ENCODE measurements at regions not wholly inside any gene's neighbourhood (a gene's known extent, or its start where the extent isn't known, plus 50 kb on each side); places are given as distances from the start of the nearest gene placed in this dataset.

- DNase-seq (ENCODE audit: extremely low read depth, low read depth) = no peak
- TF ChIP-seq CTCF (IDR thresholded peaks at IDR 0.05; ENCODE audit: low read depth, low read length) = no peak
These were observed 253.9 kb downstream of the SPATA31D1 start for GRCh38 chr9:82242285-82242963.

GRCh38 chr9:82247318-82247717 lies 258.7 kb downstream of the SPATA31D1 start:
- no peak for DNase-seq (ENCODE audit: extremely low read depth, low read depth)
- no peak for TF ChIP-seq CTCF (IDR thresholded peaks at IDR 0.05; ENCODE audit: low read depth, low read length)

- DNase-seq (ENCODE audit: extremely low read depth, low read depth) = no peak
- TF ChIP-seq CTCF (IDR thresholded peaks at IDR 0.05; ENCODE audit: low read depth, low read length) = no peak
These were observed 263.5 kb downstream of the SPATA31D1 start for GRCh38 chr9:82252116-82252515.

GRCh38 chr9:82254646-82255367 lies 266.2 kb downstream of the SPATA31D1 start:
- TF ChIP-seq CTCF (IDR thresholded peaks at IDR 0.05; ENCODE audit: low read depth, low read length) = no peak
- no peak for DNase-seq (ENCODE audit: extremely low read depth, low read depth)

- DNase-seq (ENCODE audit: extremely low read depth, low read depth) = no peak
- no peak for TF ChIP-seq CTCF (IDR thresholded peaks at IDR 0.05; ENCODE audit: low read depth, low read length)
These were observed 267.1 kb downstream of the SPATA31D1 start for GRCh38 chr9:82255481-82256176.

- no peak for TF ChIP-seq CTCF (IDR thresholded peaks at IDR 0.05; ENCODE audit: low read depth, low read length)
- DNase-seq (ENCODE audit: extremely low read depth, low read depth) = no peak
These were observed 272.1 kb downstream of the SPATA31D1 start for GRCh38 chr9:82260691-82261090.

GRCh38 chr9:82263619-82264018 lies 275.0 kb downstream of the SPATA31D1 start:
- no peak for TF ChIP-seq CTCF (IDR thresholded peaks at IDR 0.05; ENCODE audit: low read depth, low read length)
- DNase-seq (ENCODE audit: extremely low read depth, low read depth) = no peak
